AG04449 (cell line): ENCODE measurements at regions not wholly inside any gene's neighbourhood (a gene's known extent, or its start where the extent isn't known, plus 50 kb on each side); places are given as distances from the start of the nearest gene placed in this dataset.

Experiments used
- CTCF ChIA-PET: fragments of 350-600 bp; formaldehyde crosslinking; extraction: SDS; loops from one replicate; lab custom pipeline; 2021; ENCODE audit warnings: antibody characterized with exemption; lab: Yijun Ruan, JAX
- POLR2A ChIA-PET: fragments of 400-600, 350-600 bp; formaldehyde crosslinking; extraction: SDS; loops from one replicate; lab custom pipeline; 2020; ENCODE audit warnings: antibody characterized with exemption, inconsistent platforms; lab: Yijun Ruan, JAX
- DNase-seq: peaks from one replicate; pipeline ENCODE4 v3.0.0-alpha.2; 2010; ENCODE audit warnings: low read depth, low spot score
- H3K4me3 ChIP-seq: 2 replicates; pipeline ENCODE4 v1.5.1; 2011; ENCODE audit warnings: low read depth, mild to moderate bottlenecking, control low read depth, low read length
- CTCF ChIP-seq: IDR thresholded peaks from one replicate; pipeline ENCODE4 v1.5.1; 2011; ENCODE audit warnings: mild to moderate bottlenecking, moderate library complexity, low read length, control low read depth, inconsistent platforms; ENCODE audit not compliant: insufficient read depth; ENCODE audit errors: missing control alignments

DNA sequence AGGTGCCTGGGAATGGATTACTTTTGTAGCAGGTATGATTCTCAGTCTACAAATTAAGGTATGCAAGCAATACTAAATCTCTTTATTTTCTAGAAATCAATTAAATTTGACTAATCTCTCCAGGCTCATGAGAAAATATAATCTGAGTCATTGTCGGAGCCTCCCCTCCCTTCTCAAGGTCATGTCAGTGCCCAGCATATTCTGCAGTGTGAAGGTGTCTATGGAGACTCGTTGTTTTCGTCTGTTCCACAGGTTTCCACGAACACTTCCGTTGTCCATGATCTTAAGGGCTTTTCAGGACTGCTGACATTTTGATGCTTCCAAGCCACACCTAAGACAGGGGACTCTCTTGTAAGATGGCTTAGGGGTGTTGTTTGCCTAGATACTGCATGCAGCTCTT, 56.6 kb upstream of the SCOC start:
- TF ChIP-seq CTCF = no peak
- DNase-seq = no peak
- H3K4me3 ChIP-seq = no peak overlapping the region
- ChIA-PET CTCF (no interaction called here), POLR2A (no interaction called here)

GRCh38 chr4:140315970-140316369, 57.5 kb upstream of the SCOC start:
- DNase-seq = no peak
- ChIA-PET POLR2A (no interaction called here), CTCF (interaction anchor here (1.3 to 4.3 kb wide), 2 partner anchors 13 to 659 kb away, joined by 4 to 40 read pairs; no protein-coding TSS in a partner anchor)
- no peak for TF ChIP-seq CTCF
- H3K4me3 ChIP-seq = no peak overlapping the region

- no peak for DNase-seq
- POLR2A ChIA-PET = no interaction called here
These were observed 58.0 kb upstream of the SCOC start for GRCh38 chr4:140315438-140315837.

DNA sequence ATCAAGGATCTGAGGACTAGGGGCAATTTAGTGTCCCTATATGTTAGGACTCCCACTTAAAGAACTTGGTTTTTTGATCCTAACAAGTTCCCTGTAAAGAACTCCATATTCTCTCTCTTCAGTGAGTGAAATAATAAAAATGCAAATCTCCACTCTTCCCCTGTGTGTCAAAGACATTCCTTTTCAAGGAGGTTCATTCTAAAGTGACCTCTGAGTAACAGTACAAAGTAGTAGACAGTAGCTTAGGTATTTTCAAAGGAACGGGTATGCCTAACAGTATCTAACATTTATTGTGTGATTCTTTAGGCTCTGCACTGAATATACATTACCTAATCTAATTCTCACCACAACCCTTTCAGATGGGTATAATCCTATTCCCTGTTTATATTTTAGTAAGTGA, 58.4 kb upstream of the SCOC start:
- ChIA-PET CTCF (interaction anchor here (1.3 to 4.3 kb wide), 2 partner anchors 14 to 658 kb away, joined by 4 to 40 read pairs; no protein-coding TSS in a partner anchor), POLR2A (no interaction called here)
- DNase-seq = no peak
- H3K4me3 ChIP-seq = no peak overlapping the region
- no peak for TF ChIP-seq CTCF

More at GRCh38 chr4:140315438-140315837, 58.0 kb upstream of the SCOC start:
- TF ChIP-seq CTCF = no peak
- no peak overlapping the region for H3K4me3 ChIP-seq
- CTCF ChIA-PET = interaction anchor here (1.3 to 4.3 kb wide), 2 partner anchors 13 to 658 kb away, joined by 4 to 40 read pairs; no protein-coding TSS in a partner anchor

GRCh38 chr4:140312100-140312499, 61.3 kb upstream of the SCOC start:
- no peak overlapping the region for H3K4me3 ChIP-seq
- TF ChIP-seq CTCF = no peak
- POLR2A ChIA-PET = no interaction called here
- CTCF ChIA-PET = interaction anchor here (1.1 to 4.3 kb wide), 3 partner anchors 13 to 257 kb away, joined by 3 to 40 read pairs (median 4); no protein-coding TSS in a partner anchor
- DNase-seq = no peak

DNA sequence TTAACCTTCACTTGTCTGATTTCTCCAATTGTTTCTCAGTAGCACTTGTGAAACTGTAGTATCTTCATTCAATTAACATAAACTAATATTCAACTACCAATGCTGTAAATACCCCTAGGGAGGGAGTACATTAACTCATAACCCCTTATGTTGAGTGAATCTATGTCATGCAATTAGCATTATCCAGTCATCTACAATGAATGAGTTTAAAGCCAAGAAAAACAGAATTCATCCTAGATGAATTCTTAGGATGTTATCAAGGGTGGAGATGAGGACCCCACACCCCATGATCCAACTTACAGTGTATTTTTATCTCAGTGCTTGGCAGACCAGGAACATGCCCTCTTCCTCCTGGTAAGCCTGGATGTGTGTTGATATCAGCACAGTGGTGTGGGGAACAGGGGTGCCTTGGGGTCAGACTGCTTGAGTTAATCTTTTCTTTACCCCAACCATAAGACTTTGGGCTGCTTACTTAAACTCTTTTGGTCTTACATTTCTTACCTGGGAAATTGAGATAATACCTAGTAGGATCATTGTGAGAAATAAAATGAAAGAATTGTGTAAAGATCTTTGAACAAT, 62.1 kb upstream of the SCOC start:
- ChIA-PET CTCF (interaction anchor here (1.2 to 4.3 kb wide), 2 partner anchors 17 to 654 kb away, joined by 4 to 40 read pairs; no protein-coding TSS in a partner anchor), POLR2A (no interaction called here)
- H3K4me3 ChIP-seq = no peak overlapping the region
- no peak for DNase-seq
- TF ChIP-seq CTCF = no peak
